ENCODE measurements at regions not wholly inside any gene's neighbourhood (a gene's known extent, or its start where the extent isn't known, plus 50 kb on each side); places are given as distances from the start of the nearest gene placed in this dataset.
"Not testable (repeated sequence)": the region's sequence is repeated elsewhere in the genome, so short reads cannot be mapped to it uniquely, and the experiment has no call there.

- Histone ChIP-seq H3K27me3 (ENCODE audit: control insufficient read depth, insufficient read depth, low read length) (no peaks in the 10 kb centered on the region), H3K4me3 (ENCODE audit: insufficient read depth, low read depth, low read length) (no peak overlapping the region), H3K36me3 (replicated peaks; ENCODE audit: control insufficient read depth, insufficient read depth, low read length) (no peaks in the 10 kb centered on the region; the same call in 1 of the 2 replicates)
- DNase-seq, result no peak
Observed at GRCh38 chr15:81853150-81853748, 192.6 kb downstream of the MEX3B start.

- DNase-seq, result no peak
- H3K27me3 ChIP-seq (ENCODE audit: control insufficient read depth, insufficient read depth, low read length), result no peaks in the 10 kb centered on the region
- H3K4me3 ChIP-seq (ENCODE audit: insufficient read depth, low read depth, low read length), result no peak overlapping the region
- no peaks in the 10 kb centered on the region; the same call in 1 of the 2 replicates for H3K36me3 ChIP-seq (replicated peaks; ENCODE audit: control insufficient read depth, insufficient read depth, low read length)
Observed at GRCh38 chr15:81852411-81853149, 193.2 kb downstream of the MEX3B start.

DNA sequence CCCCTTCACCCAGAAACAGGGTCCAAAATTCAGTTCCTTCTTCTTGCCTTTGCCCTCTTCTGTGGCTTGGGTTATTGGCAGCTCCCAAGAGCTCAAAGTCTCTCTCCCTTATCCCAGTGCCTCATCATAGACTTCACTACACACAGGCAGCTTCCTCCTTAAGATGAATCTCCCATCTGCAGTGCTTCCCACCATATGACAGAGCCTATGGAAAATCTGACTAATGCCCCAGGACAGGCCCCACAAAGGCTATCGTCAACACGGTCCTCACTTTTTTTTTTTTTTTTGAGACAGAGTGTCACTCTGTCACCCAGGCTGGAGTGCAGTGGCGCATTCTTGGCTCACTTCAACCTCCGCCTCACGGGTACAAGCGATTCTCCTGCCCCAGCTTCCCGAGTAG, 194.1 kb downstream of the MEX3B start:
- H3K36me3 ChIP-seq (replicated peaks; ENCODE audit: control insufficient read depth, insufficient read depth, low read length), result no peaks in the 10 kb centered on the region; the same call in 1 of the 2 replicates
- H3K4me3 ChIP-seq (ENCODE audit: insufficient read depth, low read depth, low read length), result no peak overlapping the region
- no peaks in the 10 kb centered on the region for H3K27me3 ChIP-seq (ENCODE audit: control insufficient read depth, insufficient read depth, low read length)
- DNase-seq, result no peak

GRCh38 chr15:81851325-81851724, 194.5 kb downstream of the MEX3B start:
- Histone ChIP-seq H3K4me3 (ENCODE audit: insufficient read depth, low read depth, low read length) (no peak overlapping the region), H3K27me3 (ENCODE audit: control insufficient read depth, insufficient read depth, low read length) (no peaks in the 10 kb centered on the region)
- DNase-seq, result no peak

DNA sequence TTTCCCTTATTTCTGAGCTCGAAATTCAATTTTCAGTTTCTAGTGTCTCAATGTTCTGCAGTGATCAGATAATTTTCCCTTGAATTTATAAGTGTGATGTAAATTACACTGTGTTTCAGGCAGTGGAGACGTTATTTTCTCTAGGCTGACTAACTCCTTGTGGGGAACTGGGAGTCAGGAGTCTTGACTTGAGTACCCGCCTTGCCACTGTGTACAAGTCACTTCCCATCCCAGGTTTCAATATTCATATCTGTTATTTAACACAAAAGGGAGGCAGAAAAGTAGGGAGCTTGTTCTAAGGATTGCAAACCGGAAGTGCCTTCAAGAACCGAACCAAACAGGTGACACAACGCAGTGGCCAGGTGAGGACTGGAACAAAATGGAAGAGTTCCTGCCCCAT, 196.5 kb downstream of the MEX3B start:
- DNase-seq, result no peak
- H3K27me3 ChIP-seq (ENCODE audit: control insufficient read depth, insufficient read depth, low read length), result no peaks in the 10 kb centered on the region
- H3K4me3 ChIP-seq (ENCODE audit: insufficient read depth, low read depth, low read length), result no peak overlapping the region
- H3K36me3 ChIP-seq (replicated peaks; ENCODE audit: control insufficient read depth, insufficient read depth, low read length), result no peaks in the 10 kb centered on the region

More at GRCh38 chr15:81851325-81851724, 194.5 kb downstream of the MEX3B start:
- no peaks in the 10 kb centered on the region; the same call in 1 of the 2 replicates for H3K36me3 ChIP-seq (replicated peaks; ENCODE audit: control insufficient read depth, insufficient read depth, low read length)

- DNase-seq, result no peak
- Histone ChIP-seq H3K27me3 (ENCODE audit: control insufficient read depth, insufficient read depth, low read length) (no peaks in the 10 kb centered on the region), H3K4me3 (ENCODE audit: insufficient read depth, low read depth, low read length) (no peak overlapping the region), H3K36me3 (replicated peaks; ENCODE audit: control insufficient read depth, insufficient read depth, low read length) (no peaks in the 10 kb centered on the region)
Observed at GRCh38 chr15:81848701-81849100, 197.1 kb downstream of the MEX3B start.

- H3K36me3 ChIP-seq (replicated peaks; ENCODE audit: control insufficient read depth, insufficient read depth, low read length), result no peaks in the 10 kb centered on the region
- no peak for DNase-seq
Observed at GRCh38 chr15:81843757-81844407, 201.9 kb downstream of the MEX3B start.

GRCh38 chr15:81843226-81843625, 202.6 kb downstream of the MEX3B start:
- no peak for DNase-seq
- no peak overlapping the region for H3K4me3 ChIP-seq (ENCODE audit: insufficient read depth, low read depth, low read length)
- no peaks in the 10 kb centered on the region for H3K36me3 ChIP-seq (replicated peaks; ENCODE audit: control insufficient read depth, insufficient read depth, low read length)
- H3K27me3 ChIP-seq (ENCODE audit: control insufficient read depth, insufficient read depth, low read length), result no peaks in the 10 kb centered on the region

More at GRCh38 chr15:81843757-81844407, 201.9 kb downstream of the MEX3B start:
- Histone ChIP-seq H3K27me3 (ENCODE audit: control insufficient read depth, insufficient read depth, low read length) (no peaks in the 10 kb centered on the region), H3K4me3 (ENCODE audit: insufficient read depth, low read depth, low read length) (no peak overlapping the region)

GRCh38 chr15:81839387-81839786, 206.4 kb downstream of the MEX3B start:
- no peak overlapping the region for H3K4me3 ChIP-seq (ENCODE audit: insufficient read depth, low read depth, low read length)
- H3K27me3 ChIP-seq (ENCODE audit: control insufficient read depth, insufficient read depth, low read length), result no peaks in the 10 kb centered on the region
- H3K36me3 ChIP-seq (replicated peaks; ENCODE audit: control insufficient read depth, insufficient read depth, low read length), result no peaks in the 10 kb centered on the region
- no peak for DNase-seq

GRCh38 chr15:81835731-81836130, 210.1 kb downstream of the MEX3B start:
- Histone ChIP-seq H3K4me3 (ENCODE audit: insufficient read depth, low read depth, low read length) (no peak overlapping the region), H3K36me3 (replicated peaks; ENCODE audit: control insufficient read depth, insufficient read depth, low read length) (no peaks in the 10 kb centered on the region), H3K27me3 (ENCODE audit: control insufficient read depth, insufficient read depth, low read length) (no peaks in the 10 kb centered on the region)
- no peak for DNase-seq

DNA sequence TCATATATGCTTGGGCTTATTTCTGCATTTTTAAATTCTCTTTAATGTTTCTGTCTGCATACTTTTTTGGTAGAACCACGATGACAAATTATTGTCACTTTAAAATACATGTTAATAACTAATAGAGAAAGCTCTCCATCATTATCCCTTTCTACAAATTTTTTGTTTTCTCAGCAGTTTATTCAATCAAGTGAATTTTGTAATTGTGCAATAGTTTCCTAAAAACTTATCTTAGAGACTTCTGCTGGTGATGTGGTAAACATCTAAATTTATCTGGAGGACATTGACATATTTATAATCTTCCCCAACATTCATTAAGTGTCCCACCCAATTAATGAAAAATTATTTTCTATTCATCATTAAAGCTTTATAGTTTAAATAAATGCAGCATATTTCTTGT, 215.3 kb downstream of the MEX3B start:
- no peaks in the 10 kb centered on the region for H3K36me3 ChIP-seq (replicated peaks; ENCODE audit: control insufficient read depth, insufficient read depth, low read length)
- no peak overlapping the region for H3K4me3 ChIP-seq (ENCODE audit: insufficient read depth, low read depth, low read length)
- DNase-seq, result no peak
- no peaks in the 10 kb centered on the region for H3K27me3 ChIP-seq (ENCODE audit: control insufficient read depth, insufficient read depth, low read length)

- DNase-seq, result no peak
- no peaks in the 10 kb centered on the region for H3K27me3 ChIP-seq (ENCODE audit: control insufficient read depth, insufficient read depth, low read length)
- H3K36me3 ChIP-seq (replicated peaks; ENCODE audit: control insufficient read depth, insufficient read depth, low read length), result no peaks in the 10 kb centered on the region
- H3K4me3 ChIP-seq (ENCODE audit: insufficient read depth, low read depth, low read length), result no peak overlapping the region
Observed at GRCh38 chr15:81829918-81830317, 215.9 kb downstream of the MEX3B start.

GRCh38 chr15:81828135-81828534, 217.7 kb downstream of the MEX3B start:
- no peaks in the 10 kb centered on the region for H3K27me3 ChIP-seq (ENCODE audit: control insufficient read depth, insufficient read depth, low read length)
- no peak overlapping the region for H3K4me3 ChIP-seq (ENCODE audit: insufficient read depth, low read depth, low read length)
- H3K36me3 ChIP-seq (replicated peaks; ENCODE audit: control insufficient read depth, insufficient read depth, low read length), result no peaks in the 10 kb centered on the region
- no peak for DNase-seq

DNA sequence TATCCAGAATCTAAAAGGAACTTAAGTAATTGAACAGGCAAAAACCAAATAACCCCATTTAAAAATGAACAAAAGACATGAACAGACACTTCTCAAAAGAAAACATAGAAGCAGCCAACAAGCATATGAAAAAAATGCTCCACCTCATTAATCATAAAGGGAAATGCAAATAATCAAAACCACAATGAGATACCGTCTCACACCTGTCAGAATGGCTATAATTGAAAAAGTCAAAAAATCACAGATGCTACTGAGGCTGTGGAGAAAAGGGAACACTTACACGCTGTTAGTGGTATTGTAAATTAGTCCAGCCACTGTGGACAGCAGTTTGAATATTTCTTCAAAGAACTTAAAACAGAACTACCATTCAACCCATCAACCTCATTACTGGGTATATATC, 220.7 kb downstream of the MEX3B start:
- H3K4me3 ChIP-seq (ENCODE audit: insufficient read depth, low read depth, low read length), result no peak overlapping the region

DNA sequence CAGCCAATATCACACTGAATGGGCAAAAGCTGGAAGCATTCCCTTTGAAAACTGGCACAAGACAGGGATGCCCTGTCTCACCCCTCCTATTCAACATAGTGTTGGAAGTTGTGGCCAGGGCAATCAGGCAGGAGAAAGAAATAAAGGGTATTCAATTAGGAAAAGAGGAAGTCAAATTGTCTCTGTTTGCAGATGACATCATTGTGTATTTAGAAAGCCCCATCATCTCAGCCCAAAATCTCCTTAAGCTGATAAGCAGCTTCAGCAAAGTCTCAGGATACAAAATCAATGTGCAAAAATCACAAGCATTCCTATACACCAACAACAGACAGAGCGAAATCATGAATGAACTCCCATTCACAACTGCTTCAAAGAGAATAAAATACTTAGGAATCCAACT, 223.2 kb downstream of the MEX3B start:
- DNase-seq; H3K36me3 ChIP-seq (replicated peaks; ENCODE audit: control insufficient read depth, insufficient read depth, low read length); H3K4me3 ChIP-seq (ENCODE audit: insufficient read depth, low read depth, low read length); H3K27me3 ChIP-seq (ENCODE audit: control insufficient read depth, insufficient read depth, low read length): not testable (repeated sequence)

More for the DNA sequence above, 220.7 kb downstream of the MEX3B start:
- H3K36me3 ChIP-seq (replicated peaks; ENCODE audit: control insufficient read depth, insufficient read depth, low read length), result no peaks in the 10 kb centered on the region
- no peaks in the 10 kb centered on the region for H3K27me3 ChIP-seq (ENCODE audit: control insufficient read depth, insufficient read depth, low read length)
- no peak for DNase-seq

All from H7 (cell line).